NCI-H2227 (cell line): ENCODE measurements at regions not wholly inside any gene's neighbourhood (a gene's known extent, or its start where the extent isn't known, plus 50 kb on each side); places are given as distances from the start of the nearest gene placed in this dataset.
"Not testable (repeated sequence)": the region's sequence is repeated elsewhere in the genome, so short reads cannot be mapped to it uniquely, and the experiment has no call there.

Source experiments
- DNase-seq: peaks from one replicate; lab custom pipeline; 2025; ENCODE audit not compliant: unreplicated experiment; lab: John Stamatoyannopoulos, UW

- no peak for DNase-seq
Observed at GRCh38 chr12:91702843-91703425, 442.7 kb downstream of the BTG1 start.

- no peak for DNase-seq
Observed at GRCh38 chr12:91695964-91696363, 449.7 kb downstream of the BTG1 start.

GRCh38 chr12:91695406-91695805, 450.2 kb downstream of the BTG1 start:
- DNase-seq = not testable (repeated sequence)

GRCh38 chr12:91690531-91690930, 455.1 kb downstream of the BTG1 start:
- no peak for DNase-seq

GRCh38 chr12:91687052-91688017, 458.3 kb downstream of the BTG1 start:
- DNase-seq = no peak

GRCh38 chr12:91685917-91686316, 459.7 kb downstream of the BTG1 start:
- no peak for DNase-seq

GRCh38 chr12:91681751-91682150, 463.9 kb downstream of the BTG1 start:
- DNase-seq = no peak

GRCh38 chr12:91680864-91681263, 464.8 kb downstream of the BTG1 start:
- DNase-seq = no peak

GRCh38 chr12:91677556-91677955, 468.1 kb downstream of the BTG1 start:
- no peak for DNase-seq

GRCh38 chr12:91675401-91675800, 470.2 kb downstream of the BTG1 start:
- DNase-seq = no peak

GRCh38 chr12:91672130-91672529, 473.5 kb downstream of the BTG1 start:
- DNase-seq = no peak

- no peak for DNase-seq
Observed at GRCh38 chr12:91667694-91668093, 478.0 kb downstream of the BTG1 start.

GRCh38 chr12:91663744-91664143, 481.1 kb upstream of the DCN start:
- DNase-seq = no peak

GRCh38 chr12:91663310-91663709, 480.7 kb upstream of the DCN start:
- peak; percentile 12 for DNase-seq

GRCh38 chr12:91662021-91662420, 479.4 kb upstream of the DCN start:
- DNase-seq = no peak

GRCh38 chr12:91657032-91657431, 474.4 kb upstream of the DCN start:
- no peak for DNase-seq

GRCh38 chr12:91655966-91656365, 473.3 kb upstream of the DCN start:
- no peak for DNase-seq

- DNase-seq = no peak
Observed at GRCh38 chr12:91654087-91654486, 471.5 kb upstream of the DCN start.

- DNase-seq = no peak
Observed at GRCh38 chr12:91651728-91652127, 469.1 kb upstream of the DCN start.

GRCh38 chr12:91643763-91644162, 461.1 kb upstream of the DCN start:
- no peak for DNase-seq

GRCh38 chr12:91640021-91640420, 457.4 kb upstream of the DCN start:
- DNase-seq = no peak

GRCh38 chr12:91639327-91639726, 456.7 kb upstream of the DCN start:
- DNase-seq = peak; percentile 44
